Islet of Langerhans (tissue), 1 donor: ENCODE measurements at regions not wholly inside any gene's neighbourhood (a gene's known extent, or its start where the extent isn't known, plus 50 kb on each side); places are given as distances from the start of the nearest gene placed in this dataset.
"Not testable (repeated sequence)": the region's sequence is repeated elsewhere in the genome, so short reads cannot be mapped to it uniquely, and the experiment has no call there.

ENCODE experiments used
- FAIRE-seq: peaks from one replicate; lab custom pipeline; 2011; peaks lifted over from hg19 to GRCh38; lab: Jason Lieb, UNC

GRCh38 chr2:90079374-90079773, 1387.9 kb downstream of the RPIA start:
- no peak for FAIRE-seq

- not testable (repeated sequence) for FAIRE-seq
Observed at GRCh38 chr2:90087792-90088191, 1396.3 kb downstream of the RPIA start.

GRCh38 chr2:90093571-90094270, 1402.2 kb downstream of the RPIA start:
- not testable (repeated sequence) for FAIRE-seq

GRCh38 chr2:90097617-90098016, 1406.1 kb downstream of the RPIA start:
- not testable (repeated sequence) for FAIRE-seq

- FAIRE-seq = not testable (repeated sequence)
Observed at GRCh38 chr2:90105142-90105541, 1413.7 kb downstream of the RPIA start.

- FAIRE-seq = not testable (repeated sequence)
Observed at GRCh38 chr2:90123409-90123808, 1431.9 kb downstream of the RPIA start.

GRCh38 chr2:90139046-90139445, 1447.6 kb downstream of the RPIA start:
- FAIRE-seq = not testable (repeated sequence)

- FAIRE-seq = not testable (repeated sequence)
Observed at GRCh38 chr2:90141558-90141957, 1450.1 kb downstream of the RPIA start.

- not testable (repeated sequence) for FAIRE-seq
Observed at GRCh38 chr2:90151805-90152204, 1460.3 kb downstream of the RPIA start.

GRCh38 chr2:90170978-90171377, 1479.5 kb downstream of the RPIA start:
- FAIRE-seq = not testable (repeated sequence)

- FAIRE-seq = not testable (repeated sequence)
Observed at GRCh38 chr2:90173081-90173480, 1481.6 kb downstream of the RPIA start.

- FAIRE-seq = not testable (repeated sequence)
Observed at GRCh38 chr2:90179591-90179990, 1488.1 kb downstream of the RPIA start.

- no peak for FAIRE-seq
Observed at GRCh38 chr2:90207454-90208058, 1516.1 kb downstream of the RPIA start.

- FAIRE-seq = no peak
Observed at GRCh38 chr2:90209009-90209408, 1517.5 kb downstream of the RPIA start.

- FAIRE-seq = no peak
Observed at GRCh38 chr2:90209806-90210205, 1518.3 kb downstream of the RPIA start.

- FAIRE-seq = not testable (repeated sequence)
Observed at GRCh38 chr2:90215880-90216279, 1524.4 kb downstream of the RPIA start.

GRCh38 chr2:90216801-90217200, 1525.3 kb downstream of the RPIA start:
- FAIRE-seq = not testable (repeated sequence)

GRCh38 chr2:90218534-90218933, 1527.1 kb downstream of the RPIA start:
- not testable (repeated sequence) for FAIRE-seq

- not testable (repeated sequence) for FAIRE-seq
Observed at GRCh38 chr2:90220623-90221299, 1529.3 kb downstream of the RPIA start.

GRCh38 chr2:90221300-90221651, 1529.8 kb downstream of the RPIA start:
- no peak for FAIRE-seq

- FAIRE-seq = not testable (repeated sequence)
Observed at GRCh38 chr2:90224767-90225166, 1533.3 kb downstream of the RPIA start.

GRCh38 chr2:90226465-90227072, 1535.1 kb downstream of the RPIA start:
- FAIRE-seq = not testable (repeated sequence)

- not testable (repeated sequence) for FAIRE-seq
Observed at GRCh38 chr2:90231199-90231598, 1539.7 kb downstream of the RPIA start.
